ENCODE measurements at regions not wholly inside any gene's neighbourhood (a gene's known extent, or its start where the extent isn't known, plus 50 kb on each side); places are given as distances from the start of the nearest gene placed in this dataset.
A peak's percentile ranks its signal among the peaks of the same experiment; 100 is the strongest.
"Not testable (repeated sequence)": the region's sequence is repeated elsewhere in the genome, so short reads cannot be mapped to it uniquely, and the experiment has no call there.

DNA sequence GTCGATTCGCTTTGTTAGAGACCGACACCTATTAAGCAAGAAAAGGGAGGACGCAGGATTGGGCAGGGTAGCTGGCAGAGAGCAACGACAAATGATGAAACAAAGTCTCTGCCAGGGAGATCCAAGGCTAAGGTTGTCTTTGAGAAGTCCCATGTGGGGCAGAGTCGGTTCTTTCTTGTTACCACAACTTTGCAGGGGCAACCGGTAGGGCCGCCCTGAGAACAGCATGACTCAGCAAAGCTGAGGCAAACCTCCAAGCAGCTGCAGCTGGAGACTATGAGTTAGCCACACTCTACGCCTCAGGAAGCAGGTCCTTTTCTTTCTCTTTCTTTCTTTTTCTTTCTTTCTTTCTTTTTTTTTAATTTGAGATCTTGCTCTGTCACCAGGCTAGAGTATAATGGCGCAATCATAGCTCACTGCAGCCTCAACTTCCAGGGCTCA, 452.3 kb upstream of the ID2 start:
- no peak for DNase-seq

DNA sequence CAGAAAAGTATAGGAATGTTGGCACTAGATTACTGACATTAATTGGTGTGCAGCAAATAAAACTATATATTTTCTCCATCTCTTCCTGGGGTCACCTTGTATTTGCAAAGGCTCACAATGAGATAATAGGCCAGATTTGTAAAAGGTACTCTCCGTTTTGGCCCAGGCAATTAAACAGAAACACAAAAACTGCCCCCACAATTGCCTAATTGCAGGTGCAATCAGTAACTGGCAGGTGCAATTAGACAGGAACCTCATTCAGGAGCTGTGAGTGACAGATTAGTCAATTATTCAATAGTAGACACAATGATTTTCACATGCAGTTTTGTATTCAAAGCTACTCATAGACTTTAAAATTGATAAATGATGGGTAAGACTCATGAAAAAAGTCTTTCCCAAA, 451.4 kb upstream of the ID2 start:
- DNase-seq = no peak

- no peak for DNase-seq
Observed at GRCh38 chr2:8231902-8232301, 450.0 kb upstream of the ID2 start.

DNA sequence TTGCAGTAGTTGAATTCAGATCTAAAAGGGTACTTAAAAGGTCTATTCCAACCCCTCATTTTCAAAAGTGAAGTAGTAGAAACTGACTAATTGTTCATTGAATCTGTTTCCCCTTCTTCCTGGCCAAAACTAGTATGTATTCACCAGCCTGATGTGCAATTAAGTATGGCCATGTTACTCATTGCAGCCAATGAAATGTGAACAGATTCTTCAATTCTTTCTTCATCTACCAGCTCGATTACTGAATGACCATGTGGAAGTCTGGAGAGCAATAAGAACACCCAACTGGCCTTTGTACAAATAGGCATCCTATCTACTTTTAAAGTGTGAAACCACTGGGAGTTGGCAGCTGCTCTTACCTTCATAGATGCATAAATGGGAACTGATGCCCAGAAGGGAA, 449.0 kb upstream of the ID2 start:
- DNase-seq = no peak

DNA sequence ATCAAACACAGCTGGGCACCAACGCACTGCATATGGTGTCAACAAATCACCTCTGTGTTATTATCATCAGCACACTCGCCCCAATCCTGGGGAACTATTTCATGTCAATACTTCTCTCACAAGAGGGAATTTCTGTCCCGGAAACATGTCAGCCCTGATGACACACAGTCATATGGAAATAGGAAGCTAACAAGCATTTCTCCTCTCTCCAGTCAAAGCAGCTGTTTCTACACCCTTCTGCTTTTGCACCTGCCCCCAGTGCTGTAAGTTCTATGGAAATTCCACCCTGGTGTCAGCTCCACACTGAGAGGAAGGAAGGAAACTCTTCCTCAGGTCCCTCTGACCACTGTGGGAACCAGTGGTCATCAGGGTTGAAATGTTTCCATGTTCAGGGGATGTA, 447.6 kb upstream of the ID2 start:
- no peak for DNase-seq

- no peak for DNase-seq
Observed at GRCh38 chr2:8234757-8235374, 447.0 kb upstream of the ID2 start.

DNA sequence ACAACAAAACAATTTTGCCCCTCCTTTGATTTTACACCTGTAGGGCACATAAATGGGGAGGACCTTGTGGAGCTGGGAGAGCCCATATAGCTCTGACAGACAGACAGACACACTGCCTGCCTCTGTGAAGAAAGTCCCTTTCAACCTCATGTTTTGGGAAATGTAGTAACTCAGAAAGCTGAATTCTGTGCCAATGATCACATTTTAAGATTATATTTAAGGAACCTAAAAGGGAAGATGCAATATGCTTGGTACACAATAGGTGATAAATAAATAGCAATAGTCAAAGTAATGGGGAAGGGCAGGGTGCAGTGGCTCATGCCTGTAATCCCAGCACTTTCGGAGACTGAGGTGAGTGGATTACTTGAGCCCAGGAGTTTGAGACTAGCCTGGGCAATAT, 446.4 kb upstream of the ID2 start:
- no peak for DNase-seq

- DNase-seq = no peak
Observed at GRCh38 chr2:8236391-8236790, 445.5 kb upstream of the ID2 start.

GRCh38 chr2:8238521-8239230, 443.2 kb upstream of the ID2 start:
- DNase-seq = no peak

DNA sequence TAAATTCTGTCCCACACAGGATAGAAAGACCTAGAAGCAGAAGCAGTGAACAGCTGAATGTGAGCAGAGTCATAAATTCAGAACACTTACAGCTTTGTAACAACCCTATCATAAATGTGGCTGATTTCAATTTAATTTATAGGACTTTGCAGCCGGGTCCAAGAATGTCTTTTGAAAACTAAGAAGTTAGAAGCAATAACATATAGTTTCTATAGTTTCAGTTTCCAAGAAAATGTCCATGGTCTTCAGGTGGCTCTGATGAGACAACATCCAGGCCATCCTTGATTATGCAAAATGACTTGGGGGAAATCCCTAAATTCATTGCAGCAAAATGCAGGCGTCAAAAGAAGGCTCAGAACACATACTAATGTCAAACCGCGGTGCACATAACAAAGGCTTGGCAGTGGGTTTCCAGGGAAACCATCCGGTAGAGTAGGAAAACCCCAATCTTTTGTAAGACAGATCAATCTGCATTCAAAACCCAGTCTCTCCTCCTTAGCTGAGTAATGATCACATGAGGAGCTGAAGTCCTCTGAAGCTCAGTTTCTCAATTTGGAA, 442.2 kb upstream of the ID2 start:
- DNase-seq = no peak

DNA sequence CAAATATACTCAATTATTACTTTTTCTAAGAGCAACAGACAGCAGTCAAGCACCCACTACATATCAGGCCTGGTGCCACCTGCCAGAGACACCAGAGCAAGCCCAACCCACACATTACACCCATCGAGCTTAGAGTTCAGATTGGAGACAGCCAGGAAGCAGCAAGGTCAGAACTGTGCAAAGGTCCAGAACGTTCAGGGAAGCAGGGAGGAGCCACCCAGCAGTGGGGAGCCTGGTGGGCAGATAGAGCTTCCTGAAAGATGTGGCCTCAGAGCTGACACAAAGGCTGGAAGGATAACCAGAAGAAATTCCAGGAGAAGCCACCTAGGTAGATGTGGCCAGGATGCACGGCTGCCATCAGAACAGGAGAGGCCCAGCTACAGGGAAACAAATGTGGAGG, 440.5 kb upstream of the ID2 start:
- no peak for DNase-seq

- DNase-seq = no peak
Observed at GRCh38 chr2:8242739-8243138, 439.1 kb upstream of the ID2 start.

DNA sequence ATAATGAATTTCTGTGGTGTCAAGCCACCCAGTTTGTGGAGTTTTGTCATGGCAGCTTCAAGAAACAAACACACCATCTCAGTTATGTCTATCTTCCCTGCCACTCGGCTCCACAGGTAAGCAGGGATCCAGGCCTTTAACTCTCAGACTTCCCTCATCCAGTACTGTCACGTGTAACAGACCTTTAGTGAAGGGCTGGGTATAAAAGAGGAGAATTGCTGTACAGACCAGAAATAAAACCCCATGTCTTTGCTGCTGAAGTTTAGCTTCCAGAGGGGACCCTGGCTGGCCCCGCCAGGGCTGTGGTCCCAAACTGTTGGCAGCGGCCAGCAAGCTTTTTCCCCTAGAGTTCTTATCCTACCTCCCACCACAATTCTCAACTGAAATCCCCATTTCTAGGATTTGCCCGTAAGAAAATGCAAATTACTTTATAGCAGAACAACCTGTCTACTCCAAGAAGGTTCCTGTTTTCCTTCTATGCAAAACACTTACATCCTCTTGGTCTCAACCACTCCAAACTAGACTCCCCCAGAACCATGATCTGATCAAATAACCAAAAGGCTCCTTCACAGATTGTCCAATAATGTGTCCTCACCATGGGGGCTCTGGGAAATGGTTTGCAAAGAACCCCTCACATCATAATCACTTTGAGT, 438.0 kb upstream of the ID2 start:
- no peak for DNase-seq

GRCh38 chr2:8244639-8245038, 437.2 kb upstream of the ID2 start:
- DNase-seq = no peak

DNA sequence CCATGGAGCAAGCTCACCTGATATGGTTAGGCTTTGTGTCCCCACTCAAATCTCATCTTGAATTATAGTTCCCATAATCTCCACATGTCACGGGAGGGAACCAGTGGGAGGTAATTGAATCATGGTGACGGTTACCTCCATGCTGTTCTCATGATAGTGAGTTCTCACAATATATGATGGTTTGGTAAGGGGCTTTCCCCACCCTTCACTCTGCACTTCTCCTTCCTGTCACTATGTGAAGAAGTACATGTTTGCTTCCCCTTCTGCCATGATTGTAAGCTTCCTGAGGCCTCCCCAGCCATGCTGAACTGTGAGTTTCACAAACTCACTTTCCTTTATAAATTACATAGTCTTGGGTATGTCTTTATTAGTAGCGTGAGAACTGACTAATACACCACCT, 435.7 kb upstream of the ID2 start:
- DNase-seq = no peak

- DNase-seq = no peak
Observed at GRCh38 chr2:8247905-8248622, 433.8 kb upstream of the ID2 start.

- DNase-seq = no peak
Observed at GRCh38 chr2:8248623-8248957, 433.3 kb upstream of the ID2 start.

GRCh38 chr2:8249141-8249540, 432.7 kb upstream of the ID2 start:
- peak; percentile 91 for DNase-seq

GRCh38 chr2:8249769-8250168, 432.1 kb upstream of the ID2 start:
- DNase-seq = peak; percentile 51

DNA sequence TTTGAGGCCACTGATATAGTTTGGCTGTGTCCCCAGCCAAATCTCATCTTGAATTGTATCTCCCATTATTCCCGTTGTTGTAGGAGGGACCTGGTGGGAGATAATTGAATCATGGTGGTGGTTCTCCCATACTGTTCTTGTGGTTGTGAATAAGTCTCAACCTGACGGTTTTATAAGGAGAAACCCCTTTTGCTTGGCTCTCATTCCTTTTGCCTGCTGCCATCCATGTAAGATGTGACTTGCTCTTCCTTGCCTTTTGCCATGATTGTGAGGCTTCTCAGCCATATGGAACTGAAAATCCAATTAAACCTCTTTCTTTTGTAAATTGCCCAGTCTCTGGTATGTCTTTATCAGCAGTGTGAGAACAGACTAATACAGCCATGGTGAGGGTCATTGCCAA, 431.6 kb upstream of the ID2 start:
- not testable (repeated sequence) for DNase-seq

DNA sequence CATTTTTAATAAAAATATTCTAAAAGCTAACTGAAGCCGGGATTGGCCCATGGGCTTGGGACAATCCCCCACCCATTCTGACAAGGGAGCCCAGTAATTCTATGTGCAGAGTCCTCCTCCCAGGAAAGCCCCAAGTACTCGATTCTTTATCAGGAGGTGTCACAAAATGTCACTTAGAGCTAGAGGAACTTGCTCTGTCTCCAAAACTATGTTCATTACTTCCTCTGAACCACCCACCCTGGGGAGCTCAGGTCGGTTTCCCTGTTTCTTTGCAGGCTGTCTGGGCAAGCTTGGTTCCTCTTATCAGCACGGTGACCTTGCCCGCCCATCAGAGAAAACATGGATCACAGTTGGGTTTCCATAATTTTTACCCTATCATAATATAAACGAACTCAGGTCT, 430.6 kb upstream of the ID2 start:
- DNase-seq = no peak

DNA sequence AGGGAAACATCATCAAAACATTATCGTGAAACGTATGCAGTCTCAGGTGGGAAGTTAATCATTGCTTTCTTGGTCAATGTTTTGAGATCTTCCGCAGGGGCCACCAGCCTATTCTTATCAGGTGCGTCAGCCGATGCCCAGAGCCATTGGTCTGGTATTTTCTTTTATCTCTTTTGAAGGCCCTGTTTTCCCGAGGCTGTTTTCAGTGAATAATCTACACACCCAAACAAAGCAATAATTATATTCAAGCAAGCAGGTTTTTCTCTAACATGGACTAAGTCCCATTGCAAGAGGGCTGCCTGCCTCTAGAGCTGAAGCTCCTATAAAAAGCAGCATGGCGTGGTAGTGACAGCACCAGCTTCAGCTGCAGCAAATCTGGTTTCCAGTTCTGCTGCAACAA, 430.0 kb upstream of the ID2 start:
- DNase-seq = no peak

GRCh38 chr2:8252997-8253694, 428.7 kb upstream of the ID2 start:
- peak; percentile 62 for DNase-seq

Measured in NCI-H82 (cell line).